GM12878 (cell line): ENCODE measurements at regions not wholly inside any gene's neighbourhood (a gene's known extent, or its start where the extent isn't known, plus 50 kb on each side); places are given as distances from the start of the nearest gene placed in this dataset.

ENCODE experiments used
- ATAC-seq: fragments of 200-7000 bp; cut with Tn5 transposase; 3 replicates; pipeline ENCODE4 v1.9.1; 2020; ENCODE audit warnings: mild to moderate bottlenecking, moderate library complexity
- BruUV-seq: library from RNA; stranded (reverse); fragments of 400-500 nt; replicated peaks from 2 replicates; lab custom pipeline; 2021; lab: Mats Ljungman, UMichigan
- CTCF ChIA-PET: fragments of 300-600 bp; sonication (Branson Sonifier 250); formaldehyde crosslinking; extraction: SDS; loops from one replicate; lab custom pipeline; 2021; ENCODE audit warnings: inconsistent platforms; lab: Yijun Ruan, JAX
- POLR2A ChIA-PET: fragments of 350-600 bp; formaldehyde crosslinking; extraction: SDS; loops from one replicate; lab custom pipeline; 2021; ENCODE audit warnings: inconsistent platforms; lab: Charles Lee
- RAD21 ChIA-PET: fragments of 300-600 bp; sonication (Branson Sonifier 250); formaldehyde crosslinking; loops from one replicate; lab custom pipeline; 2023; ENCODE audit warnings: antibody characterized with exemption; ENCODE audit not compliant: unreplicated experiment; lab: Charles Lee
- SMC1A ChIA-PET: fragments of 300-600 bp; sonication (Branson Sonifier 250); formaldehyde crosslinking; loops from one replicate; lab custom pipeline; 2023; ENCODE audit not compliant: unreplicated experiment, uncharacterized antibody; lab: Charles Lee
- DNase-seq: peaks from one replicate; pipeline ENCODE4 v3.0.0-alpha.2; 2011; ENCODE audit warnings: low read depth, low spot score
- FAIRE-seq: peaks from 3 replicates; lab custom pipeline; 2011; peaks lifted over from hg19 to GRCh38; lab: Jason Lieb, UNC
- H2AFZ ChIP-seq: 2 replicates; pipeline ENCODE4 v1.6.0; 2011; ENCODE audit warnings: low read depth, low read length, control low read depth; ENCODE audit not compliant: control insufficient read depth
- H3K27ac ChIP-seq: 2 replicates; pipeline ENCODE4 v1.5.1; 2011; ENCODE audit warnings: control low read depth; ENCODE audit not compliant: control insufficient read depth, insufficient read depth
- H3K27me3 ChIP-seq, 2 experiments: replicated peaks in 1 of 2; 2 replicates each; pipeline versions ENCODE4 v1.6.0 to v1.6.1; 2011; ENCODE audit warnings: low read length in 1 of 2; ENCODE audit not compliant: control insufficient read depth in 2 of 2, insufficient read depth in 2 of 2
- H3K36me3 ChIP-seq, 2 experiments: 2 replicates each; pipeline ENCODE4 v1.5.1; 2011; ENCODE audit warnings: low read length in 1 of 2; ENCODE audit not compliant: control insufficient read depth in 2 of 2, insufficient read depth in 2 of 2
- H3K4me1 ChIP-seq: 2 replicates; pipeline ENCODE4 v1.6.1; 2011; ENCODE audit warnings: mild to moderate bottlenecking, low read length, moderate library complexity, mixed read lengths; ENCODE audit not compliant: control insufficient read depth, insufficient read depth
- H3K4me2 ChIP-seq: 2 replicates; pipeline ENCODE4 v1.6.0; 2011; ENCODE audit warnings: control low read depth; ENCODE audit not compliant: control insufficient read depth, insufficient read depth
- H3K4me3 ChIP-seq: fragments of 200-600 bp; sonication (generic); 2 replicates; pipeline ENCODE4 v1.5.1; 2016
- H3K79me2 ChIP-seq: 2 replicates; pipeline ENCODE4 v1.6.0; 2011; ENCODE audit warnings: low read length; ENCODE audit not compliant: control insufficient read depth, insufficient read depth
- H3K9ac ChIP-seq: 2 replicates; pipeline ENCODE4 v1.8.0; 2011; ENCODE audit warnings: low read length, control low read depth, mixed read lengths; ENCODE audit not compliant: control insufficient read depth, insufficient read depth
- H3K9me3 ChIP-seq: replicated peaks from 3 replicates; pipeline ENCODE4 v1.5.1; 2011; ENCODE audit warnings: mild to moderate bottlenecking, low read length; ENCODE audit not compliant: control insufficient read depth, insufficient read depth
- H4K20me1 ChIP-seq: 2 replicates; pipeline ENCODE4 v1.6.0; 2011; ENCODE audit not compliant: control insufficient read depth, insufficient read depth
- FOXK2 ChIP-seq: fragments of 450-650 bp; IDR thresholded peaks from 2 replicates; pipeline ENCODE4 v1.6.1; 2017; ENCODE audit warnings: mild to moderate bottlenecking, moderate library complexity
- JUNB ChIP-seq: IDR thresholded peaks from 2 replicates; pipeline ENCODE4 v1.6.1; 2016; ENCODE audit warnings: antibody characterized with exemption, mild to moderate bottlenecking
- NR2C1 ChIP-seq: fragments of 450-650 bp; IDR thresholded peaks from 2 replicates; pipeline ENCODE4 v1.6.1; 2017; ENCODE audit warnings: antibody characterized with exemption, mild to moderate bottlenecking, moderate library complexity
- POLR2AphosphoS2 ChIP-seq: IDR thresholded peaks from 2 replicates; pipeline ENCODE4 v1.6.1; 2011; ENCODE audit warnings: low read depth, mild to moderate bottlenecking, low read length, improper control_type of control experiment, moderate library complexity
- POU2F2 ChIP-seq: IDR thresholded peaks from 3 replicates; pipeline ENCODE4 v1.6.1; 2011; ENCODE audit warnings: low read depth, mild to moderate bottlenecking, low read length, borderline replicate concordance
- RBBP5 ChIP-seq: fragments of 200-600 bp; sonication (generic); conservative IDR thresholded peaks from 2 replicates; pipeline ENCODE4 v1.6.1; 2016
- RFX5 ChIP-seq: IDR thresholded peaks from 2 replicates; pipeline ENCODE4 v1.6.1; 2011; ENCODE audit warnings: low read depth, low read length, improper control_type of control experiment
- SRF ChIP-seq, 2 experiments: IDR thresholded peaks; 2 replicates each; pipeline ENCODE4 v1.6.1; 2011; ENCODE audit warnings: low read depth in 2 of 2, low read length in 2 of 2, mild to moderate bottlenecking in 1 of 2, moderate library complexity in 1 of 2
- ZNF274 ChIP-seq: IDR thresholded peaks from one replicate; pipeline ENCODE4 v1.8.0; 2011; ENCODE audit not compliant: insufficient read length, insufficient read depth
- ZNF687 ChIP-seq: fragments of 450-650 bp; IDR thresholded peaks from 2 replicates; pipeline ENCODE4 v1.6.1; 2017; ENCODE audit warnings: mild to moderate bottlenecking, moderate library complexity
- WGBS: methylation state at CpG from one replicate; pipeline ENCODE4 v1.1.6; 2016; ENCODE audit warnings: low lambda C conversion rate; ENCODE audit not compliant: insufficient replicate concordance, insufficient coverage; ENCODE audit errors: missing lambda C conversion rate; 5-methylcytosine and 5-hydroxymethylcytosine counted together
- in situ Hi-C: fragments of 300-500 bp; cut with MboI; formaldehyde crosslinking; loops from 9 replicates; pipeline ENCODE4 v1.14.3; 2018; ENCODE audit warnings: mixed read lengths
- intact Hi-C: fragments of 100-400 bp; cut with micrococcal nuclease; formaldehyde crosslinking; loops from one replicate; pipeline ENCODE4 v1.14.2; 2022; ENCODE audit not compliant: unreplicated experiment

- no TSS peak for BruUV-seq
These were observed 378.1 kb upstream of the SORCS1 start for GRCh38 chr10:107542607-107543006.

DNA sequence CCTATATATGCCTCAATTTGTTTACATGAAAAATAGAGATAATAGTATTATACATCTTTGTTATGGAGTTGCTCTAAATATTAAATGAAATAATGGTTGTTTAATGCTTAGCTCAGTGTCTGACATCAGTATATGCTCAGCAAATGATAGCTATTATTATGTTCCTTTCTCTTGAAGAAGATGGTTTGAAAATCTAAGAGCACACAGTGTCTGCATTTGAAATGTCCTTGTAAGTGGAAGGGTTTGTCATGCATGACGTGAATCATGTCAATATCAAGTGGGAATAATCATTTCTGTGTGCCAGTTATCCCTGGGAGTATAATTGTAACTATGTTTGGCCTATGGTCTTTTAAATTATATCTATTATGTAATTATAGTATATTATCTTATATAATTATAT lies 377.5 kb upstream of the SORCS1 start:
- Histone ChIP-seq H3K4me2 (no peak overlapping the region), H3K36me3 (no peaks in the 10 kb centered on the region)
- TF ChIP-seq NR2C1 (no peak), ZNF687 (no peak), RFX5 (no peak), ZNF274 (no peak), FOXK2 (no peak), JUNB (no peak), SRF (IDR thresholded peaks at IDR 0.05; ENCODE audit: low read depth in 2 of 2, low read length in 2 of 2) (no peak), POLR2AphosphoS2 (no peak)
- TF ChIP-seq, all 136 proteins: peak for 0
- BruUV-seq, result no TSS peak
- ChIA-PET CTCF (interaction anchor here (1.0 to 1.5 kb wide), 3 partner anchors 16 to 98 kb away, joined by 3 read pairs; no protein-coding TSS in a partner anchor), SMC1A (interaction anchor here (0.5 to 2.3 kb wide), 8 partner anchors 10 to 133 kb away, joined by 3 to 7 read pairs (median 5); no protein-coding TSS in a partner anchor), POLR2A (no interaction called here), RAD21 (interaction anchor here (1.8 kb wide), 1 partner anchor 13 kb away, joined by 5 read pairs; no protein-coding TSS in a partner anchor)
- in situ Hi-C loops (no loop called here), intact Hi-C loops (no loop called here)
- H3K9me3 ChIP-seq, result no peaks in the 10 kb centered on the region
- no peak overlapping the region for H3K4me3 ChIP-seq
- H3K27ac ChIP-seq, result no peak overlapping the region
- no peaks in the 10 kb centered on the region for H3K27me3 ChIP-seq
- H2AFZ ChIP-seq, result no peak overlapping the region
- no peaks in the 10 kb centered on the region for H3K4me1 ChIP-seq
- H4K20me1 ChIP-seq, result no peaks in the 10 kb centered on the region
- 0% methylated on average over 1 of the region's 1 CpG for WGBS
- DNase-seq, result no peak
- no peak for ATAC-seq
- FAIRE-seq, result no peak
- no peak overlapping the region for H3K9ac ChIP-seq
- H3K79me2 ChIP-seq, result no peaks in the 10 kb centered on the region

More at GRCh38 chr10:107542607-107543006, 378.1 kb upstream of the SORCS1 start:
- Histone ChIP-seq H3K9me3 (no peaks in the 10 kb centered on the region), H3K36me3 (no peaks in the 10 kb centered on the region), H3K79me2 (no peaks in the 10 kb centered on the region), H3K4me3 (no peak overlapping the region), H3K27me3 (no peaks in the 10 kb centered on the region), H3K4me2 (no peak overlapping the region), H3K27ac (no peak overlapping the region), H3K4me1 (no peaks in the 10 kb centered on the region), H4K20me1 (no peaks in the 10 kb centered on the region), H3K9ac (no peak overlapping the region), H2AFZ (no peak overlapping the region)
- in situ Hi-C loops, result no loop called here
- ChIA-PET SMC1A (interaction anchor here (0.9 to 2.3 kb wide), 8 partner anchors 9 to 171 kb away, joined by 3 to 9 read pairs (median 5); no protein-coding TSS in a partner anchor), CTCF (interaction anchor here (1.0 to 1.6 kb wide), 4 partner anchors 13 to 99 kb away, joined by 3 to 5 read pairs (median 3); no protein-coding TSS in a partner anchor), RAD21 (interaction anchor here (1.8 kb wide), 1 partner anchor 13 kb away, joined by 5 read pairs; no protein-coding TSS in a partner anchor), POLR2A (no interaction called here)
- no peak for FAIRE-seq
- no peak for ATAC-seq
- TF ChIP-seq RBBP5 (no peak), POU2F2 (peak; percentile 39; the same call in 1 of the 3 replicates)
- 56% methylated on average over 5 of the region's 5 CpGs for WGBS
- DNase-seq, result no peak
- intact Hi-C loops, result no loop called here
